Spleen (tissue), 11 donors: ENCODE measurements at regions not wholly inside any gene's neighbourhood (a gene's known extent, or its start where the extent isn't known, plus 50 kb on each side); places are given as distances from the start of the nearest gene placed in this dataset.

Experiments used
- DNase-seq: peaks from one replicate; pipeline ENCODE4 v3.0.0-alpha.2; 2020
- H3K27ac ChIP-seq, 8 donors: fragments of 200-600 bp; sonication (generic) in 7 of 8; 1 replicate in 4 of 8; 2 replicates in 4 of 8; pipeline versions ENCODE4 v1.5.0 to v1.8.0; 2016 to 2021; ENCODE audit warnings: inconsistent platforms in 4 of 8, mild to moderate bottlenecking in 4 of 8, moderate library complexity in 1 of 8
- H3K27me3 ChIP-seq, 7 donors: fragments of 200-600 bp; sonication (generic) in 6 of 7; replicated peaks in 1 of 7; 1 replicate in 4 of 7; 2 replicates in 3 of 7; pipeline versions ENCODE4 v1.5.0 to v1.8.0; 2016 to 2021; ENCODE audit warnings: inconsistent platforms in 3 of 7, mild to moderate bottlenecking in 1 of 7
- H3K36me3 ChIP-seq, 6 donors: fragments of 200-600 bp; sonication (generic) in 5 of 6; 1 replicate in 4 of 6; 2 replicates in 2 of 6; pipeline versions ENCODE4 v1.5.0 to v1.8.0; 2016 to 2021; ENCODE audit warnings: inconsistent platforms in 2 of 6
- H3K4me1 ChIP-seq, 6 donors: fragments of 200-600 bp; sonication (generic) in 5 of 6; 1 replicate in 3 of 6; 2 replicates in 3 of 6; pipeline versions ENCODE4 v1.5.0 to v1.8.0; 2016 to 2021; ENCODE audit warnings: inconsistent platforms in 3 of 6
- H3K4me3 ChIP-seq, 8 donors: fragments of 200-600 bp; sonication (generic) in 7 of 8; 1 replicate in 4 of 8; 2 replicates in 4 of 8; pipeline versions ENCODE4 v1.5.0 to v1.8.0; 2016 to 2021; ENCODE audit warnings: inconsistent platforms in 4 of 8, mild to moderate bottlenecking in 4 of 8, moderate library complexity in 2 of 8
- H3K9me3 ChIP-seq, 8 donors: fragments of 200-600 bp; sonication (generic) in 7 of 8; 1 replicate in 4 of 8; 2 replicates in 4 of 8; pipeline versions ENCODE4 v1.5.0 to v1.8.0; 2016 to 2021; ENCODE audit warnings: inconsistent platforms in 4 of 8
- CTCF ChIP-seq, 11 experiments: fragments of 200-600 bp in 7 of 11; fragments of 450-650 bp in 4 of 11; sonication (generic) in 4 of 11; IDR thresholded peaks in 8 of 11; conservative IDR thresholded peaks in 3 of 11; 1 replicate in 7 of 11; 2 replicates in 4 of 11; pipeline versions ENCODE4 v1.4.0 to v1.8.0; 2016 to 2021; ENCODE audit warnings: antibody characterized with exemption in 11 of 11, inconsistent platforms in 4 of 11, mild to moderate bottlenecking in 1 of 11
- POLR2A ChIP-seq, 3 donors: fragments of 450-650 bp; IDR thresholded peaks; one replicate each; pipeline ENCODE4 v1.5.1; 2017; ENCODE audit warnings: antibody characterized with exemption in 3 of 3, mild to moderate bottlenecking in 1 of 3
- POLR2AphosphoS5 ChIP-seq, 3 donors: sonication (generic); formaldehyde crosslinking; IDR thresholded peaks; one replicate each; pipeline ENCODE4 v1.5.1; 2017; ENCODE audit warnings: antibody characterized with exemption in 3 of 3
- WGBS, 5 donors: extraction: QIAGEN DNeasy Blood & Tissue Kit in 3 of 5; methylation state at CpG; one replicate each; pipeline versions ENCODE4 v1.1.5 to v1.1.7; 2013 to 2018; 5-methylcytosine and 5-hydroxymethylcytosine counted together
- intact Hi-C: fragments of 100-400 bp; cut with DNase I; formaldehyde crosslinking; loops from one replicate; pipeline ENCODE4 v1.15.0; 2023; ENCODE audit warnings: low total_unique reads
- donor health status: healthy with polysubstance abuse.
- donor health status: DM: no; HTN: no; CAD: no; lungs with moderate emphysema.
- donor health status: DM: no; HTN: no; CAD: no.
- donor health status: Bipolar disorder and iron deficiency.
- donor health status: healthy.
- donor health status: DM: no; HTN: no; CAD: no.
- donor health status: DM: yes; HTN: yes; CAD: no.

- no peak for DNase-seq
- no peak overlapping the region for H3K27ac ChIP-seq
- TF ChIP-seq POLR2AphosphoS5 (IDR thresholded peaks at IDR 0.05) (no peak), CTCF (IDR thresholded peaks at IDR 0.05 in 8 of 11, conservative IDR thresholded peaks at IDR 0.05 in 3 of 11) (no peak), POLR2A (IDR thresholded peaks at IDR 0.05) (no peak)
- H3K4me3 ChIP-seq: no peak overlapping the region
- intact Hi-C loops: no loop called here
- H3K27me3 ChIP-seq: peaks cover 0 to 3% (median 0%) of the 10 kb centered on the region in 7 donors
- WGBS, 5 donors: 86 to 96% (median 88%) methylated on average over 2 of the region's 2 CpGs
- no peaks in the 10 kb centered on the region for H3K36me3 ChIP-seq
- H3K4me1 ChIP-seq: no peaks in the 10 kb centered on the region
- peaks cover 0 to 61% (median 31%) of the 10 kb centered on the region in 8 donors for H3K9me3 ChIP-seq
Observed at GRCh38 chr11:11056749-11057471, 199.1 kb upstream of the ZBED5 start.

GRCh38 chr11:11056316-11056715, 198.5 kb upstream of the ZBED5 start:
- H3K9me3 ChIP-seq: peaks cover 0 to 61% (median 31%) of the 10 kb centered on the region in 8 donors
- peaks cover 0 to 3% (median 0%) of the 10 kb centered on the region in 7 donors for H3K27me3 ChIP-seq
- no peak overlapping the region for H3K27ac ChIP-seq
- intact Hi-C loops: no loop called here
- H3K4me1 ChIP-seq: no peaks in the 10 kb centered on the region
- H3K4me3 ChIP-seq: no peak overlapping the region
- DNase-seq: no peak
- TF ChIP-seq POLR2AphosphoS5 (IDR thresholded peaks at IDR 0.05) (no peak), POLR2A (IDR thresholded peaks at IDR 0.05) (no peak), CTCF (IDR thresholded peaks at IDR 0.05 in 8 of 11, conservative IDR thresholded peaks at IDR 0.05 in 3 of 11) (no peak)
- no peaks in the 10 kb centered on the region for H3K36me3 ChIP-seq
- WGBS, 5 donors: 45 to 77% (median 66%) methylated on average over 1 of the region's 1 CpG

- WGBS, 5 donors: 39 to 80% (median 66%) methylated on average over 2 of the region's 2 CpGs
- TF ChIP-seq CTCF (IDR thresholded peaks at IDR 0.05 in 8 of 11, conservative IDR thresholded peaks at IDR 0.05 in 3 of 11): no peak
- no peak for TF ChIP-seq POLR2AphosphoS5 (IDR thresholded peaks at IDR 0.05)
- TF ChIP-seq POLR2A (IDR thresholded peaks at IDR 0.05): no peak
- Histone ChIP-seq H3K36me3 (no peaks in the 10 kb centered on the region), H3K9me3 (peaks cover 0 to 3% (median 0%) of the 10 kb centered on the region in 8 donors), H3K4me1 (peaks cover 0 to 5% (median 0%) of the 10 kb centered on the region in 6 donors), H3K27ac (no peak overlapping the region), H3K27me3 (no peaks in the 10 kb centered on the region), H3K4me3 (no peak overlapping the region)
- no peak for DNase-seq
- intact Hi-C loops: no loop called here
Observed at GRCh38 chr11:11047851-11048610, 190.2 kb upstream of the ZBED5 start.

GRCh38 chr11:11046781-11047180, 188.9 kb upstream of the ZBED5 start:
- Histone ChIP-seq H3K27ac (no peak overlapping the region), H3K27me3 (no peaks in the 10 kb centered on the region), H3K36me3 (no peaks in the 10 kb centered on the region), H3K9me3 (no peaks in the 10 kb centered on the region), H3K4me1 (peaks cover 0 to 5% (median 0%) of the 10 kb centered on the region in 6 donors), H3K4me3 (no peak overlapping the region)
- intact Hi-C loops: no loop called here
- no peak for TF ChIP-seq POLR2A (IDR thresholded peaks at IDR 0.05)
- TF ChIP-seq CTCF (IDR thresholded peaks at IDR 0.05 in 8 of 11, conservative IDR thresholded peaks at IDR 0.05 in 3 of 11): no peak
- TF ChIP-seq POLR2AphosphoS5 (IDR thresholded peaks at IDR 0.05): no peak
- WGBS, 5 donors: 76 to 93% (median 82%) methylated on average over 4 of the region's 4 CpGs
- DNase-seq: no peak
